GM18868 (cell line): ENCODE measurements at regions not wholly inside any gene's neighbourhood (a gene's known extent, or its start where the extent isn't known, plus 50 kb on each side); places are given as distances from the start of the nearest gene placed in this dataset.
"Not testable (repeated sequence)": the region's sequence is repeated elsewhere in the genome, so short reads cannot be mapped to it uniquely, and the experiment has no call there.

Experiments used
- ATAC-seq: cut with Tn5 transposase; IDR thresholded peaks from one replicate; pipeline ENCODE4 v1.9.1; 2021; ENCODE audit warnings: mild to moderate bottlenecking, moderate library complexity; ENCODE audit not compliant: unreplicated experiment

GRCh38 chr12:131192951-131193350 lies 239.2 kb downstream of the ADGRD1 start:
- ATAC-seq, result no peak

DNA sequence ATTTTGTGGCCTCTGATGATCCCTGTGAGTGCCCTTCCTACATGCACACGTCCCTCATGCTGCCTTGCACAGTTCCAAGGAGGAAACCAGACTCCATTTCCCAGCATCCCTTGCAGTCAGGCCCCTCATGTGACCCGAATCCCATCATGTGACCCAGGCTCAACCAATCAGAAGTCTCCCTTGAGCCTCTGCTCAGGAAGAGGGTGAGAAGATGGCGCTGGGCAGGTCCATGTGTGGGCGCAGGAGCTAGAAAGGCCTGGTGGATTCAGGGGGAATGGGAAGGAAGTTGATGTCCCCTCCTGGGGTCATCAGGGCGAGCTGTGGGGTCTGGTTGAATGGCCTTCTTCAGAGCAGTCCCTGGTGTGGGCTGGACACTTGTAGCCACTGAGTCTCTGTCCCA lies 240.5 kb downstream of the ADGRD1 start:
- ATAC-seq, result no peak

GRCh38 chr12:131195796-131196195 lies 242.1 kb downstream of the ADGRD1 start:
- ATAC-seq, result no peak

- ATAC-seq, result no peak
These were observed 242.5 kb downstream of the ADGRD1 start for GRCh38 chr12:131196220-131196619.

- ATAC-seq, result no peak
These were observed 243.8 kb downstream of the ADGRD1 start for GRCh38 chr12:131197490-131197889.

DNA sequence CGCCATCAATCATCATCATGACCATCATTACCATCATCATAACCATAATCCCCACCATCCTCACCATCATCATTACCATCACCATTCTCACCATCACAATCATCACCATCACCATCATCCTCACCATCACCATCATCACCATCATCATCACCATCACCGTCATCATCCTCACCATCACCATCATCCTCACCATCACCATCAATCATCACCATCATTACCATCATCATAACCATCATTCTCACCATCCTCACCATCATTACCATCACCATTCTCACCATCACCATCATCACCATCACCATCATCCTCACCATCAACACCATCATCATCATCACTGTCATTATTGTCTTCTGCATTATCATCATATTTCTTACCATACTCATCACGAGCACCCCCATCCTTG lies 245.5 kb downstream of the ADGRD1 start:
- no peak for ATAC-seq

- ATAC-seq, result not testable (repeated sequence)
These were observed 248.2 kb downstream of the ADGRD1 start for GRCh38 chr12:131201912-131202311.

GRCh38 chr12:131202592-131203378 lies 249.1 kb downstream of the ADGRD1 start:
- no peak for ATAC-seq

GRCh38 chr12:131203666-131204415 lies 250.1 kb downstream of the ADGRD1 start:
- ATAC-seq, result no peak

DNA sequence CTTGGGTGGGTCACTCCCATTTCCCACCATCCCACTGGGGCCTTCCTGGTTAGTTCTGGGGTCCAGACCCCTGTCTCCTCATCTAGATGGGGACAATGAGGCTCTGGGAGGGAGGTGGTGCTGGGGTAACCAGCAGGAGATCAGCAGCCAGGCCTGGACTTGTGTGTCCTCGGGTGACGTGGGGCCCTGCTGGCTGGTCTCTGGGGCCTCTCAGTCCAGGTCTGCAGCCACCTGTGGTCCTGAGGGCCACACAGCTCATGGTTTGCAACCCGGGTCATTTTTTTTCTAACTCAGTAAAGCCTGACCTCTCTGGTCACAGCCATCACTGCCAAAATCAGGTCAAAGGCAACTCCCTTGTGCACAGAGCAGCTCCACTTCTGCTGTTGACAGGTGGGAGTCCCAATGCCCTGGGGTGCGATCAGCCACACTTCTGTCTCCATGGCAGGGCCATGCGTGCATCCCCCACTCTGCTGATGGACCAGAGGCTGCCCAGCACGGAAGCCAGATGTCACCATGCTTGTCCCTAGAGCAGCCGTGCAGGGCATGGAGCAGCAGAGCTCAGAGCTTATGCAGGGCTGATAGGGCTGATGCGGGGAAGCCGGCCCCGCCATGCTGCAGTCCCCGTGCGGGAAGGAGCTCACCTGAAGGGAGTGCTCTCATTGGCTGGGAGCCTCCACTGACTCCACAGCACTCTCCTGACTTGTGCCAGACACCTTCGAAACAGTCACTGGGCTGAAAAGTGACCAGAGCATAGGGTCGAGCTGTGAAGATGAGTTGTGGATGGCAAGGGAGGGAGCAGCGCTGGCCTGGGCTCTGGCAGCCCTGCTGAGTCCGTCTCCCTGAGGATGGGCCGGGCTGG lies 250.9 kb downstream of the ADGRD1 start:
- no peak for ATAC-seq

DNA sequence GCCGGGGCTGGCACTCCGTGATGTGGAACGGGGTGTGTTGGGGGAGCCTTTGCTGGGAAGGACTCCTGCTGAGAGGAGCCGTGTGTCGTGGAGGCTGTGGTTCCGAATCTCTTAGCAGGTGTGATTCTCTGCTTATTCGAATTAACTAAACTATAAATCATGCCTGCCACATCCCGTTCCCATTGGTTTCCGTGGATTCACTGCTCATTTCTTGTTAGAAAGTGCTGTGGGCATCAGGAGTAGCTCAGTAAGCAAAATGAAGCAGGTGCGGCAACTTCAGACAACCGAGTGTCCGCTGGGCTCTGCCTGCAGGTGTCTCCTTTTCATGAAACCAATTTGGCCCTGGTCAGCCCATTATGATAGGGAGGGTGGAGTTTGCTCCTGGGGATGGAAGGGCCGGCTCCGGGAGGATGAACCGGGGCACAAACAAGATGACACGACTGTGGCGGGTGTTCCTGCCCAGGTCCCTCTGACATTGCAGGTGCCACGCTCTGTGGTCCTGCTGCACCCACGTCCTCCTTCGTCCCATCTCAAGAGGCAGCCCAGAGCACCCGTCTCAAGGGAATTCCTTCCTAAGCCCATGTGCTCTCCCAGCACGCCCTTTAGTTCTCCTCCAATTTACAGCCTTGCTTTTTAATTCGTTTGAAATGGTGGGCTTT lies 251.7 kb downstream of the ADGRD1 start:
- not testable (repeated sequence) for ATAC-seq

GRCh38 chr12:131206630-131207299 lies 253.1 kb downstream of the ADGRD1 start:
- not testable (repeated sequence) for ATAC-seq

DNA sequence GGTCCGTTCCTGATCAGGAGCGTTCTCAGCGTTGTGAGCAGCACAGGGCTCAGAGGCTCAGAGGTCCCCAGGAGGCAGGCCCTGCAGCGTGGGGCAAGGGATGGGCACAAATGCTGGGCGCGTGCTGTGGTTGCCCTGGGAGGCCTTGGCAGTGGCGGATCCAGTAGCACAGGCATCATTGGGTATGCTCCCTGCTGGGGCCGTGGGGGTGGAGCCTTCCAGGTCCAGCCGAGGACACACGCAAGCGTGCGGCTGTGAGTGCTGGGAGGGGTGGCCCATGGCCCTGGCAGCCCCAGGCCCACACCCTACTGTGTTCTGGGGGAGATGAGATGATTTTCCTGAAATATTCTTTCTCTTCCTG lies 253.6 kb downstream of the ADGRD1 start:
- ATAC-seq, result not testable (repeated sequence)

DNA sequence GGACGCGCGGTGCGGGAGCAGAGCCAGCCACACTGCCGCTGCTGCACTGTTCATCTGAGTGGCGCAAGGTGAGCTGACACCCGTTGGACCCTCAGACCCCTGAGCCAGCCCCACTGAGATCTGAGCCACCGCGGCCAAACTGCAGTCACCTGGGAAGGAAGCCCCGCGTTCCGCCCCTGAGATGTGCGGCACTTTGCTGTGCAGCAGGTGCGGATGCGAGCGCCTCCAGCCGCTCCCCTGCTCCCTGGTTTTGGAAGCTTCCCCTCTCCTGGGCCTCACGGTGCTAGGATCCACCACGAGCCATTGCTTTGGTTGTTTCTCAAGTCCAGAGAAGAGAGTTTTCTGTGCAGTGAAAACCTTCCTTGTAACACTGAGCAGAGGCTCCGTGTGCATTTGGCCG lies 254.1 kb downstream of the ADGRD1 start:
- not testable (repeated sequence) for ATAC-seq

DNA sequence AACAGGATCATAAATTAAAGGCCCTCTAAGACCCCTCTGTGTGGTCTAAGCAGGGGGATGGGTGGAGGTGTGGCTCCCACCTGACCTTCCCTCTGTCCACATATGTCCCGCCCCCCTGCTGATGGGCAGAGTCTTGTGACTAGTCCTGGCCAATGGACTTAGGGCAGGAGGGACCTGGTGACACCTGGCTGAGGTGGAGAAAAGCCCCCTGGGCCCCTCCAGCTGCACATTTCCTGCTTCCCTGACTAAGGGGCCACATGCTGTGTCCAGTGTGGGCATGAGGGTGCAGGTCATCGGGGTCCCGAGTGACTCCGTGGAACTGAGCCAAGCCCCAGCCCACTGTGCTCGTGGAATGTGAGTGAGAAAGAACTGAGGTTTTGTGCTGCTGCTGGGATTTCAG lies 254.7 kb downstream of the ADGRD1 start:
- ATAC-seq, result no peak

- no peak for ATAC-seq
These were observed 255.7 kb downstream of the ADGRD1 start for GRCh38 chr12:131209082-131210070.

- no peak for ATAC-seq
These were observed 257.0 kb downstream of the ADGRD1 start for GRCh38 chr12:131210506-131211339.

DNA sequence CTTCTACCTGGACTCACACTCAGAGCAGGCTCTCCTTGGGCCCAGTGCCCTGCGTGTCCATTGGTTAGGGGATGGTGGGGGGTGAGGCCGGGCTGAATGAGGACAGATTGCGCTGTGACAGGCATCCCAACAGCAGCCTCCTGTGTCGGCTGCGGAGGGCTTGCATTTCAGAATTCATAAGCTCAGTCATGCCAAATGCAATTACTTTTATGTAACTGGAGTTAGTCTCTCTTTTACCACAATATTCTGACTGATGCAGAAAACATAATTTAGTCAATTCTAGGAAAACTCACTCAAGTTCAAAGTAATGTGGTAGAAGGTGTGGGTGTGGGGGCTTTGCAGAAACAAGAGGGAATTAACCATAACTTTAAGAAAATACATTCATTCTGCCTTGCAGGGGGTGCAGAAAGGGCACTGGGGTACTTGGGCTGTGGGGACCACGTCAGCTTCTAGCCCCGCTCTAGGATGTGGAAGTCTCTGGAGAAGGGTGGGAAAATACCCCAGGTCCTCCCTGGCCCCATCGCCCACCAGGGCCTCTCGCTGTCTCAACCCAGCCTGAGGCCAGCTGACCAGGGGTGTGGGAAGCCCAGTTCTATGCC lies 257.7 kb downstream of the ADGRD1 start:
- ATAC-seq, result no peak
